Activated CD4-positive, CD25-positive, alpha-beta regulatory T cell treated with anti-CD3 and anti-CD28 coated beads, Interleukin-2, amount 50 U/mL, for 16 hours (primary cell): ENCODE measurements at regions not wholly inside any gene's neighbourhood (a gene's known extent, or its start where the extent isn't known, plus 50 kb on each side); places are given as distances from the start of the nearest gene placed in this dataset.
"Not testable (repeated sequence)": the region's sequence is repeated elsewhere in the genome, so short reads cannot be mapped to it uniquely, and the experiment has no call there.

Source experiments
- DNase-seq: peaks from one replicate; pipeline ENCODE4 v3.0.0-alpha.2; 2020; ENCODE audit warnings: low read depth, low spot score

DNA sequence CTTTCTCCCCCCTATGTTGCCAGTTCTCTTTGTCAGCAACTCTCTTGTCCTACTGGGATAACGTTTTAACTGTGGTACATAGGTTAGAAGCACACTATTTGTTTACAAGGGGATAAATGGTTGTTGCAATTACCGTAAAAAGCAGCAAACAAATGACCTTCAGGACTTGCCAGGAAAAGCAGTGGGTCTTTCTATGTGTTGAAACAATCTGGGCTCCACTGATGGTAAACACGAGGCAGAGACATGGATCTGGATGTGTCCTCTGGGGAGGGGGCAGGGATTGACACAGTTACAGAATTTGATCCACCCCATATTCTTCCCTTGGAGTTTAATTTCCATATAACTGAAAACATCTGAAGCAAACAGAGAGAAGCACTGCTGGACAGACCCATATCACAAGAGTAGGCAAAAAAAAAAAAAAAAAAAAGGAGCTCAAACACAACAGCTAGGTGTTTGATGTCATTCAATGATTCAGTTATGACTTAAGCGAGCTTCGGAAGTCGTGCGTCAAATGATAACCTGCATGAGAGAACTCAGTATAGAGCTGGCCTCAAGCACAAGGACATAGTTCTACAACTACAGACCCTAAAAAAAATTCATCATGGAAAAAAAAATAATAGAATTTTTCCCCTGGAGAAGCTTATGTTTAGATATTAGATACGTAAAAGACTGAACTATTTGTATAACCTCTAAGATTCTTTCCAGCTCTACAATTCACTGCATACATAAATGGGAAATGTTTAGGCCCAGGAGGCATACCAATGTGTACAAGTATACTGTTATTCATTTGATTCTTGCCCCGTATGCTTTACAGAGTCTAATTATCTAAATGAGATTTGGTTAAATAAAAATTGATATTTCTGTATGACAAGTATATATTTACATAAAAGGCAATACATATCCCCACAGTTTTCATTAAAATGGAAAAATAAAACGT, 127.7 kb downstream of the ALDH8A1 start:
- no peak for DNase-seq

DNA sequence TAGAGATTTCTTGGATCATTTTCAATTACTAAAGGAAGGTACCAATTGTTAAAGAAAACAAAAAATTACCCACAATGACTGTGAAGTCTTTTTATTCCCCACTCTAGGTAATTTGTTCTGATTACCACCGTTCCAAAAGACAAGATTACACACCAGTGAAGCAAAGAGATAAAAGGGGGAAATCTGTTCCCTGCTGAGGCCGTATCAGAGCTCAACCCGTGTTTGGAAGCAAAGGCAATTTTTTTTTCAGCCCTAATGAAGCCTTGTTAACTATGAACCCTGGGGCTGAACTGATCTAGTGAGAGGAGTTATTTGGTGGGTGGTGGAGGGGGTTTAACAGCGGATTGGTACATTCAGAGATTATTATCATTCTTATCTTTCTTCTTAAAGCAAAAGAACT, 128.5 kb downstream of the ALDH8A1 start:
- DNase-seq = no peak

DNA sequence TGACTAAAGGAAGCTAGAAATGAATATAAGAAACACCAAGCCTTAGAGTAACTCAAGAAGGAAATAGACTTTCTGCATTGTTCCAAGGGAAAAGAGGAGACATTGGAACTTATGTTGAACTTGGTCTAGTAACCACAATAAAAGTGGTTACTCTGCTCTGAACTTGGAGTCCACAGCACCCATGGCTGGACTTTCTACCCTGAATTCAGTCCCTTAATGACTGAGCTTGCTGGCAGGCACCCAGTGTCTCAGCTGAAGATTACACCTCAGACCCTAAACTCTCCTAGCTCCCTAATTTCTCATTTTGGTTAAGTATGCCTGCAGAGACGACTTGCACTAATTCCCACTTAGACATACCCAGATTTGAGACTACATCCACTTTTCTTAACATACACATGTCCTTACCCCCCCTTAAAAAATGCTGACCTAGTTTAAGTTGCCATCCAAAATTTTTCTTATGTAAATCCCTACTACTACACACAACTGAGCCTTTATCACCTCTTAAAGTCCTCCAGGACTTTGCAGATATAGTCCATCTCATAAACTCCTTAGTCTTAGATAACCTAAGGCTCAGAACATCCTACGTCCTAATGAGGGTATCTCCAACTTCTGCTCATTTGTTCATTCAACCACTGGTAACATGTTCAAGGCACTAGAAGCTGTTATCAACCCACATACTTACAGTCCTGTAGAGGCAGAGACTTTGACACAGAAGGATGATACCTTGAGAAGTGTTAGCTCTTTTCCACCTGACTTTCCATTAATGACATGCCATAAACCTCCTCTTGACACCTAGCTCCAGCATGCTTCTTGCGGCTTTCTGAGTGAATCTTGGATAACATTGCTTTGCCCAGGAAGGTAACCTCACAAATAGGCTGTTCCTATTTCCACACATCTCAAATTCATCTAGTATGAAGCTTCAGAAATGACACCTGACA, 129.8 kb downstream of the ALDH8A1 start:
- no peak for DNase-seq

DNA sequence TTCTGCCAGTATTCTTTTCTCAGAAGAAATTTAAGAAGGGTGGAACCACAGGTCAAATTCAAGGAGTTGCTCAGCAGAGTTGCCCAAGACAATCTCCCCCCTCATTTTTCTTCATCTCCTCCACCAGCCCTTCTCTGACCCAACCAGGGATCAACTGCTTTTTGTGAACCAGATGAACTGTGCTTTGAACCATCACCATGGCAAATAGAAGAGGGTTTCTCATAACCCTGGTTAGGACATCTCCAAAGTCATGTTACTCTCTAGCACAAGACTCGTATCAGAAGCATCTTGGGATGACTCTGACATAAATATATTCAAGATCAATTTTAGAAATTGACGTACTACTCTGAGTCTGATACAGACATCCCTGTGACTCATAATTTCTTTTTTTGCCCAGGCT, 130.7 kb downstream of the ALDH8A1 start:
- no peak for DNase-seq

DNA sequence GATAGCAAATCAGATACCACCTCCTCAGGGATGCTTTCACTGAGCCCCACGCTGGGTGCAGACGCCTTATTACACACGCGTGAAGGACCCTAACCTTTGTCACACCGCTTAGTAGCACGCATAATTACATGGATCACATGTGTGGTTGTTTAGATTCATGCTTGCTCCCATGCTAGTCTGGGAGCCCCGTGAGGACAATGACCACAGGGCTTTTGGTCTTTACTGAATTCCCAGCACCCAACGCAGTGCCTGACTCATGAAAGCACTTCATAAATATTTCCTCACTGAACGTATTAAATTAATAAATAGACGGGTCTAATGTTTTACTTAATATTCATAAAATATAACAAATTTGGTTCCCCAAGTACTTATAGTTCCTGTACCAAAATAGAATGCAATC, 132.5 kb downstream of the ALDH8A1 start:
- no peak for DNase-seq

DNA sequence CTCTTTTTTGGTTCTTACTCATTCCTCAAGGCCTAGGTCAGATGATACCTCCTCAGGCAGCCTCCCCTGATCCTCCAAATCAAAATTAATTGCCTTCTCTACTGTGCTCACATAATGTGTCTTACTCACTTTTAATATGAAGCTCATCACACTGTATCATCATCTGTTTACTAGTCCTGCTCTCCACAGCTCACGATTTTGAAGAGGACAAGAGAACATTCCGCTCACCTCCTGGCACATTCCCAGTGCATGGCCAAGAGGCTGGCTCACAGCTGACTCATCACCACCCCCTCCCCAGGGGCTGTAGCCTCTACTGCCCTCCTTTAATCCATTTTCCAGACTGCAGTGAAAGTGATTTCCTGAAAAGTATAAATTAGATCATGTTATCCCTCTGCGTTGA, 133.1 kb downstream of the ALDH8A1 start:
- no peak for DNase-seq

DNA sequence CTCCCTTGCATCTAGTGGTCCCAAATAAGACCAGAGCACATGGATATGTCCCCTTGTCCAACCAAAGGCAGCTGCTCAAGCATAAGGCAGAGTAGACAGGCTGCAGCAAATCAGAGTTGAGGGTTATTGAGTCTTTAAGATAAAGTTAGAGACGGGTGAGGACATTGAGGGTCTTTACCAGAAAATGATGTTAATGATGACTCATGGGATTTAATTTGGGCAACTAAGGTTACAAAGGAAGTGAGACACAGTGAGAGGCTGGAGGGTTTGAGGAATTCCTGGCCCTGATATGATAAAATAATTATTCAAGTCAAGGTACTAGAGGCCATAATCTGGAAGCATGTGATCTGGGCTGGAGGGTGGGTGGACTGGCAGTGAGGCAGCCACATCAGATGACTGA, 133.6 kb downstream of the ALDH8A1 start:
- DNase-seq = no peak

DNA sequence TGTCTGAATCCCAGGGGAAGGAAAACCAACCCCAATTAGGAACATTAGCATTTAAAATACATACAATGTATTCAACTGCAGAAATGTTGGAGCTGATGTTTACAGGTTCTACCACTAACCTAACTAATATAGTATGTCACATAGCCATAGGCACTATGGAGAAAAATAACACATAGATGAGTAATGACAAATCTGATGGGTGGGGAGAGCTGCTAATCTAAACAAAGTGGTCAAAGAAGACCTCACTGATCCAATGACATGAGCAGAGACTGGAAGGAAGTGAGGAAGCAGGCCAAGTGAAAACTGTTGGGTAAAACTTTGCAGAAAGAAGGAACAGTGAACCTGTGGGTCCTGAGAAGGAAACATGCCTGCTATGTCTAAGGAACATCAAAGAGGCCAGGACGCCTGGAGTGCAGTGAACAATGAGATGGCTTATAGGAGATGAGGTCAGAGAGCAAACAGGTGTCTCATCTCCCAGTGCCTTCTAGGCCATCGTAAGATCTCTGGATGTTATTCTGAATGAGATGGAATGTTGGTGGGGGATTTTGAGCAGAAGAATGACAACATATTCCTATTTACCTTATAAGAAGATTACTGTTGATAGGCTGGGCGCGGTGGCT, 135.7 kb downstream of the ALDH8A1 start:
- no peak for DNase-seq

DNA sequence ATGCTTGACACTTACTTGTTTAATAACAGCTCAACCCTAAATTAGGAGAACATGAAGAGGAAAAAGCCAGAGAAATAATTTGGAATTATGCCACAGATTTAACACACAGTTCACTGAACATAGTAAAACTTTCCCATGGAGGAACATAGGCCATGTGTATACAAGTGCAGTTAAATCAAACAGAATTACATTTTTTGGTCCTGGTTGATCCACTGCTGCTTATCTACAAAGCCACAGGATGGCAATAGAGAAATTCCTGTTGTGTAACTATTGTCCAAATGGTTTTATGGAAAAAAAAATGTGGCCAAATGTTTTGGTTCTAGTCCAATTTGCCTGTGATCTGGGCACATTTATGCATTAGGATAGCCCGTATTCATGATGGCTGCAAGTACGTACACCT, 136.8 kb downstream of the ALDH8A1 start:
- no peak for DNase-seq

DNA sequence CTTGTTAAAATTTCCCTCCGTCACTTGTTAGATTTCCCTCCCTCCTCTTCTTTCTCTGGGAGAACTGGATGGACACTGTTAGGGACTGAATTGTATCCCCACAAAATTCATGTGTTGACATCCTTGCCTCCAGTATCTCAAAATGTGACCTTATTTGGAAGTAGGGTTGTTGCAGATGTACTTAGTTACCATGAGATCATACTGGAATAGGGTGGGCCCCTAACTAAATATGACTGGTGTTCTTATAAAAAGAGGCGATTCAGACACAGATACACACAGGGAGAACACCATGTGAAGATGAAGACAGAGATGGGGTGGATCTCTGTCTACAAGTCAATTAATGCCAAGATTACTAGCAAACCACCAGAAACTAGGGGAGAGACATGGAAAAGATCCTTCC, 139.5 kb downstream of the ALDH8A1 start:
- no peak for DNase-seq

DNA sequence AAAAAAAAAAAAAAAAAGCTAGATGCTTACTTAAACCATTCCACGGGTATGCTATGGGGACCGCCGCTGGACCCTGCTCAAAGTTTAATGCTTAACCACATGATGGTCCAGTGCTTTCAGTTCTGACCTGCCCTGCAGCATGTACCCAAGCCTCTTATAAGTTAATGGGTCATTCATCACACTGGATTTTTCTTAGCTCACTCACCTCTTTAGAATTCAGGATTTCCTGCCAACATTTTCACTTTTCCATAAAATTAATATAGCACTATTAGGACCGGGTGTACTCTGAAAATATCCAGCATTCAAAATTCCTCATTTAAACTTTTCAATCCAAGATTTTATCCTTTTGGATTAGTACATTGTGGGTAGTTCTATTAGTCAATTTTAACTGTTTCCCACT, 140.8 kb downstream of the ALDH8A1 start:
- no peak for DNase-seq

DNA sequence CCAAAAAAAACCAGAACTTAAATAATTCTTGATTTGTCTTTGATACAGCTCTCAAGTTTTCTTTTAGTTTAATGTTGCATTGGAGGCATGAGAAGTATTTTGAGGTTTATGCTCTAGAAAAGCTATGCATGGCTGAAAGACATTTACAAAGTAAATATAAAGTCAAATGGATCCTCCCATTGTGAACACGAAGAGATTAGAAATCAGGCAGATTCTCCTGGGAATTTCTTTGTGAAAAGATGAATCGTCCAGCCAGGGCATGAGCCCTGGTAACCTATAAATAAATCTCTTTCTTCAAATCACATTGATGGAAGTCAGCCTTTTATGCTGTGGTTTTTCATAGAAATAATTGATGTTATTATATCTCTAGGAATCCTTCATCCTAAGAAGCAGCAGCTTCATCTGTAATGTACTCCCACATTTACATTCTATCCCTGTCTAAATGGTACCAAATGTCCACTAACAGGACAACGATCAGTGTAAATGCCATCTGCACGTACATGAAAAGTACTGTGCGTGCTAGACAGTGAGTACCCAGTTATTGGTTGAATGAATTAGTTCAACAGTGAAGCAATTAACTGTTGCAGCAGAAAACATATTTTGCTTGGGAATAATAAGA, 143.6 kb downstream of the ALDH8A1 start:
- no peak for DNase-seq

DNA sequence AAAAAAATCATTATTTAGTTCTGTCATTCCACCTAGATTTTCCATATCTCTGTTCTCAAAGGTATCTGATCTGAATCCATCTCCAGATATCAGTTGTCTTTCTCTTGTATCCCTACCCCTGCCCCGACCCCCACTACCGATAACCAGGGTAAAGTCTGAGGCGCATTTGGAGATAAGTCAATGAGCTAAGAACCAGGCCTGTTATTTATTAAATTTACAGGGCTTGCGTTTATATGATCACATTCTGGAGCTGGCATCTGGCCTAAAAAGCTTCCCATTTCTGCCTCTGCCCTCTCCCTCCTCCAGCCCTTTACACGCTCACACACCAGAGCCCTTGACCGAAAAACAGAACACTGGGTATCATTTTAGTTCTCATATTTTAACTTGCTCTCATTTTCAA, 144.7 kb downstream of the ALDH8A1 start:
- no peak for DNase-seq

DNA sequence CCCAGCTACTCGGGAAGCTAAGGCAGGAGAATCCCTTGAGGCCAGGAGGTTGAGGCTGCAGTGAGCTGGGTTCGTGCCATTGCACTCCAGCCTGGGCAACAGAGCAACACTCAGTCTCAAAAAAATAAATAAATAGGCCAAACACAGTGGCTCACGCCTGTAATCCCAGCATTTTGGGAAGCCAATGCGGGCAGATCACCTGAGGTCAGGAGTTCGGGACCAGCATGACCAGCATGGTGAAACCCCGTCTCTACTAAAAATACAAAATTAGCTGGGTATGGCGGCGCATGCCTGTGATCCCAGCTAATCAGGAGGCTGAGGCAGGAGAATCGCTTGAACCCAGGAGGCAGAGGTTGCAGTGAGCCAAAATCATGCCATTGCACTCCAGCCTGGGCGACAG, 145.6 kb downstream of the ALDH8A1 start:
- DNase-seq = not testable (repeated sequence)

DNA sequence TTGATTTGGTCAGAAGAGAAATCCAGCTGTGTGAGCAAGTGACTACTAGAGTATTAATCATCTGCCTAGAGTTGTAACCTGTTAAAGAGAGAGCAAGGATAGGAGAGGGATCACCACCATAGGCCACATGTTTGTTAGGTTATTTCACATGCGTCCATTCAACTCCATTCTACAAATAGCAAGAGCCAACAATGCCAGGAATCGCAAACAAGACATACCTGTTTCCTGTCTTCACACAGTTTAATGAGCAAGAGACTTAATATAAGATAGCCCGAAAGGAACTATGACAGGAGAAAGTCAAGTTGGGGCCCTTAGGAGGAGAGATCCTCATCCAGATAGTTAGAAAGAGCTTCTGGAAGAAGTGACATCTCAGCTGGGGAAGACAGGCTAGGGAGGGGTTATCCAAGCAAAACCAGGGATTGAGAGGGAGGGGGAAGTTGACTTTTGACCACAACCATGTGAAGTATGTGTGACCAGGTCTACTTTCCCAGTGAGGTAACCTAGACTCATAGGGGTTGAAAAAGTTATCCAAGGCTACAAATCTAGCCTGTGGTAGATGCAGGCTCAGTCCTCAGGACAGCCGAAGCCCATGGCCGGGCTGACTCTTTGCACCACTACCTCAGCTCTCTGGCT, 147.4 kb downstream of the ALDH8A1 start:
- DNase-seq = no peak

DNA sequence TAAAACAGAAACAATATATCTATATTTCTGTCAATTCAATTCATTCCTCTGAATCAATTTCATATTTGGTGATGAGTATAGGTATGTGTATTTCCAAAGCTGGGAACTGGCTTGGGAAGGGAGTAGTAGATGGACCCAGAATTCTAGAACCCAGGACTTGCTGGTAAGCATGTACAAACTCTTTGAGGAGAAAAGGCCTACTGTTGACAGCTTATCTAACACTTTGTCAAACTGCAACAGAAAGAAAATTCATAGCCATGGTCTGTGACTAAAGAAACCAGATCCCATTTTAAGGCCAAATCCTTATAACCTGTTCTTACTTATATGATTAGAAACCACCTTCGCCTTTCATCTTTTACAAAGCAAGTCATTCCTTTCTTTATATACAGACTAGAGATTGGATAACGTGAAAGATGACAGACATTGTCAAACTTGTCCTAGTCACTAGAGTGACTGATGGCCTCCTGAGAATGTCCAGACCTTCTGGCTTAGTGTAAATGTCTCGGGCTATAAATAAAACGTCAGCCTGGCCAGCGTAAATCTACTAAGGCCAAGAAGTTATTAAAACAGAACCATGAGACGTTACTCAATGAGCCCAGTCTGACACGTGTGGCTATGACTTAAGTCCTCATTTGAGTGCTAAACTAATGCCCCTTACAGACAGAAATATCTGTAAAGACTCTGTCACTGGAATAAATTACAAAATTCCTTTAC, 152.3 kb downstream of the ALDH8A1 start:
- no peak for DNase-seq

DNA sequence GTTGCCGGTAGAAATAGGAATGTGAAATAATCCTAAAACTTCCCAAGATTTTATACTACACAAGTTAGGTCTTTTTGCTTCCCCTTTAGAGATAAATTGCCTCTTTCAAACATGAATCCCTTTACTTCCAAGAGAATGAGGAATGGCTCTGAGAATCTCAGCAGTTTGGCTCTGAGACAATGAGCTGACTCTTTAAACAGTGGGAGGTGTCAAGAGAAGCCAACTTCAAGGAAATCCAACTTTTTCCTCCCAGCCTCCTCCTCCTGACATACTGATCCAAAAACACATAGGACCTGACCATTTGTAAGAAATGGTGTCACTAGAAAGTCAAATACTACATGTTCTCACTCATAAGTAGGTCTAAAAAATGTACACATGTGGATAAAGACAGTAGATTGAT, 154.2 kb downstream of the ALDH8A1 start:
- DNase-seq = no peak

DNA sequence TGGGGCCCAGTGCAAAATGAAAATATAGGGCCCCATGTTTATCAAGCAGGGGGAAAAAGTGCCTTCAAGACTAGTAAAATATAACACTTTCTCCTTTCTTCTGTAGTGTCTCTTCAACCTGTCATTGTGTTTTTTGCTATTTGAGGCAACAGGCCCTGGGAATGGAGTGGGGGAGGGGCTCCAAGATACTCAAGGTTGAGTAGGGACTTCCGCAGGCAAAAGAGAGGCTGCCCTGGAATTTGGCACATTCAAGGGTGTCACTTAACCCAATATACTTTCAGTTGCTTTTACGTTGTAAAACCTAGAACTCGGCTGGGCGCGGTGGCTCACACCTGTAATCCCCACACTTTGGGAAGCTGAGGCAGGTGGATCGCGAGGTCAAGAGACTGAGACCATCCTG, 154.9 kb downstream of the ALDH8A1 start:
- DNase-seq = no peak

DNA sequence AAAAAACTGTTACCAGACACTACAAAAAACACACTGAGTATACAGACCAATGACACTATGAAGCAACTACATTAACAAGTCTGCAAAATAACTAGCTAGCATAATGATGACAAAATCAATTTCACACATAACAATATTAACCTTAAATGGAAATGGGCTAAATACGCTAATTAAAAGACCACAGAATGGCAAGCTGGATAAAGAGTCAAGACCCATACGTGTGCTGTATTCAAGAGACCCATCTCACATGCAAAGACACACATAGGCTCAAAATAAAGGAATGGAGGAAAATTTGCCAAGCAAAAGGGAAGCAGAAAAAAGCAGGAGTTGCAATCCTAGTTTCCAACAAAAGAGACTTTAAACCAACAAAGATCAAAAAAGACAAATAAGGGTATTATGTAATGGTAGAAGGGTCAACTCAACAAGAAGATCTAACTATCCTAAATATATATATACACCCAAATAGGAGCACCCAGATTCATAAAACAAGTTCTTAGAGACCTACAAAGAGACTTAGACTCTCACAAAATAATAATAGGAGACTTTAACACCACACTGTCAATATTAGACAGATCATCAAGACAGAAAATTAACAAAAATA, 158.6 kb downstream of the ALDH8A1 start:
- not testable (repeated sequence) for DNase-seq

DNA sequence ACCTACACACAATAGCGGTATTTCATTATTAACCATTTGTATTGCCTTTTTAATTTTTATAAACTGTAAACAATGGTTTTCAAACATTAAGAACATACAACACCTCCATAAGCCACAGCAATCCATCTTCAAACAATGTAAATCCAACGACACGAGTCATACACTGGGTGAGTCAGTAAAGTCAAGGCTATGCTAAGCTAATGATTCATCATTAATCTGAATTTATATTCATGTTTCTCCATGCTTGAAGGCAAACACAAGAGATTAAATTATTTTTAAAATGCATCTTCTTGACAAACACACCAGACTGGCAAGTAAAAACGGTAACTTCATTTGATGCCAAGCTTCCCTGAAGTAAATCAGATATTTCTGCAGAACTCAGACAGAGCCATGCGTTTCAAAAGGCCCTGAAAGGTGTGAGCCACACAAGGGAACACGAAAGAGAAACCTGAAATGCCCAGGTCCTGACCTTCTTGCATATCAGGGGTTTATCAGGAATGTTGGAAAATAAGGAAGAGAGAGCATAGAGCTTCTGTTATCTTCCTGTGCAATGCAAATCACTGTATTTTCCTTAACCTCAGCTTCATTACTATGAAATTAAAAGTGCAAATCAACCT, 162.5 kb downstream of the ALDH8A1 start:
- DNase-seq = no peak
